ENCODE measurements at regions not wholly inside any gene's neighbourhood (a gene's known extent, or its start where the extent isn't known, plus 50 kb on each side); places are given as distances from the start of the nearest gene placed in this dataset.

DNA sequence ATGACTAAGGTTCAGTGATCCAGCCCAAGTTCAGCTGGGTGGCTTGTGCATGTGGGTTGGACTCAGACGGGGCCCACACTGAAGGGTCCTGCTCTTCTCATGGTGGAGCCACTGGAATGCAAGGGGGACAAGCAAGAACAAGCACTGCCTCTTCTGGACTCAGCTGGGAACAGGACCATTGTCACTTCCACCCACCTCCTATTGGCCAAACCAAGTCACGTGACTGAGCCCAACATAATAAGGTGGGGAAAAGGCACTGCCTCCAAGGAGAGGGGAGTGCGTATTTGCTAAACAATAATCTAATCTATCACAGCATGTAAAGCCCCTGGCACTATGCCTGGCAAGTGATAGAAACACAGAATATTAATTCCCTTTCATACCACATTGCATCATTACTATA lies 87.1 kb downstream of the CHST1 start:
- TF ChIP-seq BHLHE40 (IDR thresholded peaks at IDR 0.05; ENCODE audit: borderline replicate concordance) (no peak), SP1 (IDR thresholded peaks at IDR 0.05) (no peak), SUZ12 (IDR thresholded peaks at IDR 0.05) (no peak), FOXK2 (IDR thresholded peaks at IDR 0.05) (no peak), HDGF (IDR thresholded peaks at IDR 0.05; ENCODE audit: borderline replicate concordance) (no peak), TARDBP (IDR thresholded peaks at IDR 0.05) (no peak), PKNOX1 (IDR thresholded peaks at IDR 0.05) (no peak)
